ENCODE measurements at regions not wholly inside any gene's neighbourhood (a gene's known extent, or its start where the extent isn't known, plus 50 kb on each side); places are given as distances from the start of the nearest gene placed in this dataset.

- H3K36me3 ChIP-seq: no peaks in the 10 kb centered on the region
- no peaks in the 10 kb centered on the region for H3K9me3 ChIP-seq
- H3K27ac ChIP-seq: no peak overlapping the region
- whole genome bisulfite sequencing: 70% methylated on average over 1 of the region's 1 CpG
- no peak for DNase-seq (ENCODE audit: low spot score in 2 of 2)
- no peak overlapping the region for H3K4me3 ChIP-seq
- no peaks in the 10 kb centered on the region for H3K4me1 ChIP-seq
- TF ChIP-seq POLR2A (IDR thresholded peaks at IDR 0.05) (no peak), CTCF (IDR thresholded peaks at IDR 0.05) (no peak), POLR2AphosphoS5 (IDR thresholded peaks at IDR 0.05) (no peak), EP300 (IDR thresholded peaks at IDR 0.05) (no peak)
- H3K27me3 ChIP-seq: no peaks in the 10 kb centered on the region
Observed at GRCh38 chr1:112778137-112778536, 63.0 kb upstream of the PPM1J start.

GRCh38 chr1:112776688-112777087 is 61.6 kb upstream of the PPM1J start:
- Histone ChIP-seq H3K27me3 (no peaks in the 10 kb centered on the region), H3K4me3 (no peak overlapping the region), H3K36me3 (no peaks in the 10 kb centered on the region), H3K27ac (no peak overlapping the region), H3K4me1 (no peaks in the 10 kb centered on the region), H3K9me3 (no peaks in the 10 kb centered on the region)
- no peak for DNase-seq (ENCODE audit: low spot score in 2 of 2)
- 76% methylated on average over 3 of the region's 3 CpGs for WGBS
- TF ChIP-seq POLR2AphosphoS5 (IDR thresholded peaks at IDR 0.05): no peak
- TF ChIP-seq CTCF (IDR thresholded peaks at IDR 0.05): no peak
- TF ChIP-seq POLR2A (IDR thresholded peaks at IDR 0.05): no peak
- TF ChIP-seq EP300 (IDR thresholded peaks at IDR 0.05): no peak

- no peak overlapping the region for H3K27ac ChIP-seq
- WGBS: 85% methylated on average over 4 of the region's 4 CpGs
- no peaks in the 10 kb centered on the region for H3K9me3 ChIP-seq
- H3K4me3 ChIP-seq: no peak overlapping the region
- no peak for DNase-seq (ENCODE audit: low spot score in 2 of 2)
- H3K4me1 ChIP-seq: no peaks in the 10 kb centered on the region
- H3K36me3 ChIP-seq: no peaks in the 10 kb centered on the region
- H3K27me3 ChIP-seq: no peaks in the 10 kb centered on the region
- TF ChIP-seq POLR2AphosphoS5 (IDR thresholded peaks at IDR 0.05) (no peak), EP300 (IDR thresholded peaks at IDR 0.05) (no peak), POLR2A (IDR thresholded peaks at IDR 0.05) (no peak), CTCF (IDR thresholded peaks at IDR 0.05) (no peak)
Observed at GRCh38 chr1:112772781-112773180, 57.6 kb upstream of the PPM1J start.

GRCh38 chr1:112770724-112771123 is 55.6 kb upstream of the PPM1J start:
- Histone ChIP-seq H3K9me3 (no peaks in the 10 kb centered on the region), H3K27me3 (no peaks in the 10 kb centered on the region), H3K27ac (no peak overlapping the region), H3K36me3 (no peaks in the 10 kb centered on the region), H3K4me1 (no peaks in the 10 kb centered on the region), H3K4me3 (no peak overlapping the region)
- TF ChIP-seq EP300 (IDR thresholded peaks at IDR 0.05) (no peak), POLR2A (IDR thresholded peaks at IDR 0.05) (no peak), CTCF (IDR thresholded peaks at IDR 0.05) (no peak), POLR2AphosphoS5 (IDR thresholded peaks at IDR 0.05) (no peak)
- no peak for DNase-seq (ENCODE audit: low spot score in 2 of 2)
- 53% methylated on average over 4 of the region's 4 CpGs for WGBS

GRCh38 chr1:112769611-112770010 is 54.5 kb upstream of the PPM1J start:
- no peak overlapping the region for H3K27ac ChIP-seq
- no peak for TF ChIP-seq POLR2AphosphoS5 (IDR thresholded peaks at IDR 0.05)
- TF ChIP-seq POLR2A (IDR thresholded peaks at IDR 0.05): no peak
- WGBS: 82% methylated on average over 4 of the region's 4 CpGs
- no peak overlapping the region for H3K4me3 ChIP-seq
- no peaks in the 10 kb centered on the region for H3K27me3 ChIP-seq
- no peaks in the 10 kb centered on the region for H3K36me3 ChIP-seq
- DNase-seq (ENCODE audit: low spot score in 2 of 2): no peak
- no peaks in the 10 kb centered on the region for H3K4me1 ChIP-seq
- H3K9me3 ChIP-seq: no peaks in the 10 kb centered on the region

GRCh38 chr1:112767646-112768045 is 52.5 kb upstream of the PPM1J start:
- no peaks in the 10 kb centered on the region for H3K9me3 ChIP-seq
- H3K27me3 ChIP-seq: no peaks in the 10 kb centered on the region
- H3K4me3 ChIP-seq: no peak overlapping the region
- no peak overlapping the region for H3K27ac ChIP-seq
- TF ChIP-seq EP300 (IDR thresholded peaks at IDR 0.05): no peak
- TF ChIP-seq CTCF (IDR thresholded peaks at IDR 0.05): no peak
- no peak for TF ChIP-seq POLR2AphosphoS5 (IDR thresholded peaks at IDR 0.05)
- no peak for TF ChIP-seq POLR2A (IDR thresholded peaks at IDR 0.05)
- H3K36me3 ChIP-seq: no peaks in the 10 kb centered on the region
- peaks cover 6% of the 10 kb centered on the region for H3K4me1 ChIP-seq
- no peak for DNase-seq (ENCODE audit: low spot score in 2 of 2)
- WGBS: 77% methylated on average over 3 of the region's 3 CpGs

Measured in suprapubic skin (tissue), 4 donors.